SK-N-MC (cell line): ENCODE measurements at regions not wholly inside any gene's neighbourhood (a gene's known extent, or its start where the extent isn't known, plus 50 kb on each side); places are given as distances from the start of the nearest gene placed in this dataset.

ENCODE experiments used
- EZH2 ChIP-seq: fragments of 200-600 bp; sonication (generic); IDR thresholded peaks from one replicate; pipeline ENCODE4 v1.6.1; 2017; ENCODE audit warnings: antibody characterized with exemption
- FOXP2 ChIP-seq: optimal IDR thresholded peaks from 2 replicates; pipeline ENCODE3; 2011; ENCODE audit warnings: mild to moderate bottlenecking, moderate library complexity; ENCODE audit not compliant: insufficient read depth; ENCODE audit errors: extremely low read length, control extremely low read depth
- POLR2AphosphoS5 ChIP-seq: IDR thresholded peaks from 2 replicates; pipeline ENCODE4 v1.6.1; 2012; ENCODE audit warnings: mild to moderate bottlenecking, low read depth, low read length, borderline replicate concordance

DNA sequence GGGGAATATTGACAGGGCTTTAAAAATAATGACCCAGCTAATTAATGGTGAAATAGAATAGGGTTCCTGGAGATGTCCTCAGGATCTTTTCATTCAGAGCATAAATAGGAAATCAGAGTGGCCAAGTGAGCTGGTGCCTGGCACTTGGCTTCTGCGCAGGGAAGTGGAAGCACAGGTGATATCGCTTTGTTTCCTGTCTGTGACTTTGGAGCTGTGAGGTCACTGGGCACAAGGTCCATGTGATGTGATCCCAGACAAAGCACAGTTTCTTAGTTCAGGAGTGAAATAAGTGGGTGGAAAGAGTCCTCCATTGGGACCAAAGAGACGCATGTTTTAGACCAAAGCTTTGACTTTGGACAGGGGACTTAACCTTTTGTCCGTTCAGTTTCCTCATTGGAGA, 338.3 kb downstream of the CYRIA start:
- TF ChIP-seq POLR2AphosphoS5 (no peak), EZH2 (no peak), FOXP2 (no peak)
